Astrocyte (in vitro differentiated cells and primary cell): ENCODE measurements at regions not wholly inside any gene's neighbourhood (a gene's known extent, or its start where the extent isn't known, plus 50 kb on each side); places are given as distances from the start of the nearest gene placed in this dataset.

Experiments used
- EZH2 ChIP-seq: IDR thresholded peaks from 2 replicates; pipeline ENCODE4 v1.6.1; 2012; ENCODE audit warnings: mild to moderate bottlenecking, low read length, inconsistent platforms; ENCODE audit not compliant: insufficient read depth
- TF ChIP-seq, protein P1 (sequence below): IDR thresholded peaks from 2 replicates; pipeline ENCODE4 v1.5.1; 2011; ENCODE audit warnings: low read depth, mild to moderate bottlenecking, inconsistent platforms, low read length, moderate library complexity; ENCODE audit not compliant: insufficient read depth

DNA sequence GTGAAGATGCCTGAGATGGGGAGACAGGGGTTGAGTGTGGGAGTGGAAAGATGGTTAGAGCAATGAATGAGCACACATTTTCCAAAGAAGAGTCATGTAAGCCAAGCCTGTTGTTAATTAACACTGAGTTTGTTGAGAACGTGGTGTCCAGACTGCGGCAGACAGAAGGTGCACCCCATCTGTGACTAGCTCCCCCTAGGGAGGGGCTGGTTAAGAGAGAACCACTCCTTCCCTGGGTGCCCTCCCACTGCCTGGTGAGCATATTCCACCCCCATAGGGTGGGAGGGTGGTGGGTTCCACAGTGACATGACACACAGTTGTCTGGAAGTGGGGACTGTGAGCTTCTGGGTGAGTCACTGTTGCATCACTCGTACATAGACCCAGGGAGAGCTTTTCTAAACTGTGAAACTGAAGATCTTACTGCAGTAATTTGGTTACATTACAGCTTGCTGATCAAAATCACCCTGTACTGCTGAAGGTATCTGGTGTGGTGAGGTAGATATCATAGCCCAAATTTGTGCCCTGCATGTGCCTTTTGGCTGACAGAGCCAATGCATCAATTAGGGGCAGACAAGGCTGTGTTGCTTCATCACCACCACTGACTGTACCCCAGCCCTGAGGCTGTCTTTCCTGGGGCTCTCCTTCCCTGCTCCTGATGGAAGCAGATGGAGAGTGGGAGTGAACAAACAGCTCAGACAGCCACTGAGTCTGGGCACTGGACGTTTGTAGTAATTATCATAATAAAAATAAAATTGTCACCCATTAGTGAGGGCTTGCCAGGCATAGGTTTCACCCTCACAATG lies 150.9 kb downstream of the EMP1 start:
- TF ChIP-seq, protein P1, sequence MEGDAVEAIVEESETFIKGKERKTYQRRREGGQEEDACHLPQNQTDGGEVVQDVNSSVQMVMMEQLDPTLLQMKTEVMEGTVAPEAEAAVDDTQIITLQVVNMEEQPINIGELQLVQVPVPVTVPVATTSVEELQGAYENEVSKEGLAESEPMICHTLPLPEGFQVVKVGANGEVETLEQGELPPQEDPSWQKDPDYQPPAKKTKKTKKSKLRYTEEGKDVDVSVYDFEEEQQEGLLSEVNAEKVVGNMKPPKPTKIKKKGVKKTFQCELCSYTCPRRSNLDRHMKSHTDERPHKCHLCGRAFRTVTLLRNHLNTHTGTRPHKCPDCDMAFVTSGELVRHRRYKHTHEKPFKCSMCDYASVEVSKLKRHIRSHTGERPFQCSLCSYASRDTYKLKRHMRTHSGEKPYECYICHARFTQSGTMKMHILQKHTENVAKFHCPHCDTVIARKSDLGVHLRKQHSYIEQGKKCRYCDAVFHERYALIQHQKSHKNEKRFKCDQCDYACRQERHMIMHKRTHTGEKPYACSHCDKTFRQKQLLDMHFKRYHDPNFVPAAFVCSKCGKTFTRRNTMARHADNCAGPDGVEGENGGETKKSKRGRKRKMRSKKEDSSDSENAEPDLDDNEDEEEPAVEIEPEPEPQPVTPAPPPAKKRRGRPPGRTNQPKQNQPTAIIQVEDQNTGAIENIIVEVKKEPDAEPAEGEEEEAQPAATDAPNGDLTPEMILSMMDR: peak; percentile 0
- no peak for TF ChIP-seq EZH2
